ENCODE measurements at regions not wholly inside any gene's neighbourhood (a gene's known extent, or its start where the extent isn't known, plus 50 kb on each side); places are given as distances from the start of the nearest gene placed in this dataset.

DNA sequence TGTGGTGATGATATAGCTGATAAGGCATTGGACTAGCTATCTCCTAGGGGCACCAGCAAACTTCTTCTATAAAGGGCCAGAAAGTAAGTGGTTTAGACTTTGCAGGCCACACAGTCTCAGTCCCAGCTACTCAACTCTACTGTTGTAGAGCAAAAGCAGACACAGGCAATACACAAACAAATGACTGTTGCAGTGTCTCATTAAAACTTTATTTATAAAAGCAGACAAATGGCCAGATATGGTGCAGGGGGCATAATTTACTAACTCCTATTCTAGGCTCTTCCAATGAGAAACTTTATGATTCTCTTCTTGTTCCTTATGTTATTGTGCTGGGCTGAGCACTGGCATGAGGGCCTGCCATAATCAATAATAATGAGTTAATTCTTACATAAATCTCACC lies 176.8 kb upstream of the POU3F1 start:
- no peak overlapping the region for H3K4me3 Mint-ChIP-seq
- H2BK20ac ChIP-seq (ENCODE audit: low read depth, low read length, poor library complexity, severe bottlenecking): no peak overlapping the region
- H2AFZ ChIP-seq (ENCODE audit: low read length): no peak overlapping the region
- H3K9me3 Mint-ChIP-seq: peaks cover 5 to 12% of the 10 kb centered on the region in 2 experiments; a peak in 4 of 5 replicates
- peaks cover 4% of the 10 kb centered on the region for H3K9me3 ChIP-seq (ENCODE audit: control insufficient read depth, low read depth, low read length)
- no peak overlapping the region for H3K56ac ChIP-seq (ENCODE audit: insufficient read length, low read depth, low read length)
- H3K4me1 ChIP-seq (ENCODE audit: insufficient read depth, low read length): peaks cover 14% of the 10 kb centered on the region
- peaks cover 0 to 9% (median 2%) of the 10 kb centered on the region in 3 experiments; a peak in 4 of 7 replicates for H3K36me3 Mint-ChIP-seq (ENCODE audit: insufficient read depth in 1 of 3, low read depth in 3 of 3)
- H2BK15ac ChIP-seq (ENCODE audit: low read depth, low read length): no peak overlapping the region
- H3K18ac ChIP-seq (ENCODE audit: insufficient read length, low read depth, low read length): no peak overlapping the region
- no peaks in the 10 kb centered on the region; the same call in 1 of the 2 replicates for H3K27me3 ChIP-seq (ENCODE audit: insufficient read depth, low read length)
- H3K4me1 Mint-ChIP-seq: peaks cover 45% of the 10 kb centered on the region in 2 experiments
- H4K20me1 ChIP-seq (ENCODE audit: control insufficient read depth, insufficient read depth, insufficient read length): no peaks in the 10 kb centered on the region
- DNase-seq: no peak
- H2BK5ac ChIP-seq (ENCODE audit: insufficient read length, low read length): no peak overlapping the region
- no peak overlapping the region for H4K8ac ChIP-seq (replicated peaks; ENCODE audit: insufficient read length, low read depth, low read length)
- no peak overlapping the region for H3K4me2 ChIP-seq (ENCODE audit: insufficient read depth, insufficient read length, low read length)
- no peak overlapping the region for H3K23ac ChIP-seq (ENCODE audit: insufficient read length, low read depth, low read length)
- no peaks in the 10 kb centered on the region for H3K79me1 ChIP-seq (ENCODE audit: insufficient read depth, low read depth, low read length, poor library complexity, severe bottlenecking)
- no peak overlapping the region for H2BK12ac ChIP-seq (ENCODE audit: insufficient read length, low read depth, low read length)
- H3K79me2 ChIP-seq (ENCODE audit: insufficient read depth, low read length): no peaks in the 10 kb centered on the region
- H3K27me3 Mint-ChIP-seq (ENCODE audit: low read depth): peaks cover 3% of the 10 kb centered on the region; the same call in 1 of the 2 replicates
- H2AK5ac ChIP-seq (ENCODE audit: insufficient read length, low read length): no peak overlapping the region
- no peak overlapping the region for H3T11ph ChIP-seq (ENCODE audit: low read length)
- no peak overlapping the region for H3K14ac ChIP-seq (ENCODE audit: insufficient read depth, low read length)
- no peak overlapping the region for H3K27ac Mint-ChIP-seq
- no peak overlapping the region for H3K4ac ChIP-seq (ENCODE audit: low read depth, low read length)
- no peaks in the 10 kb centered on the region for H3K23me2 ChIP-seq (ENCODE audit: insufficient read length, low read depth, low read length, poor library complexity, severe bottlenecking)
- TF ChIP-seq, protein P1, sequence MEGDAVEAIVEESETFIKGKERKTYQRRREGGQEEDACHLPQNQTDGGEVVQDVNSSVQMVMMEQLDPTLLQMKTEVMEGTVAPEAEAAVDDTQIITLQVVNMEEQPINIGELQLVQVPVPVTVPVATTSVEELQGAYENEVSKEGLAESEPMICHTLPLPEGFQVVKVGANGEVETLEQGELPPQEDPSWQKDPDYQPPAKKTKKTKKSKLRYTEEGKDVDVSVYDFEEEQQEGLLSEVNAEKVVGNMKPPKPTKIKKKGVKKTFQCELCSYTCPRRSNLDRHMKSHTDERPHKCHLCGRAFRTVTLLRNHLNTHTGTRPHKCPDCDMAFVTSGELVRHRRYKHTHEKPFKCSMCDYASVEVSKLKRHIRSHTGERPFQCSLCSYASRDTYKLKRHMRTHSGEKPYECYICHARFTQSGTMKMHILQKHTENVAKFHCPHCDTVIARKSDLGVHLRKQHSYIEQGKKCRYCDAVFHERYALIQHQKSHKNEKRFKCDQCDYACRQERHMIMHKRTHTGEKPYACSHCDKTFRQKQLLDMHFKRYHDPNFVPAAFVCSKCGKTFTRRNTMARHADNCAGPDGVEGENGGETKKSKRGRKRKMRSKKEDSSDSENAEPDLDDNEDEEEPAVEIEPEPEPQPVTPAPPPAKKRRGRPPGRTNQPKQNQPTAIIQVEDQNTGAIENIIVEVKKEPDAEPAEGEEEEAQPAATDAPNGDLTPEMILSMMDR (conservative IDR thresholded peaks at IDR 0.05): no peak
- H4K91ac ChIP-seq (ENCODE audit: insufficient read length, low read depth, low read length): no peak overlapping the region
- no peak overlapping the region for H2BK120ac ChIP-seq (ENCODE audit: low read depth, low read length, poor library complexity, severe bottlenecking)
- H3K27ac ChIP-seq (ENCODE audit: insufficient read length, low read depth, low read length): no peak overlapping the region
- H3K9ac ChIP-seq (ENCODE audit: extremely low read depth, insufficient read length, low read length): no peak overlapping the region
- H4K5ac ChIP-seq (ENCODE audit: insufficient read length, low read depth, low read length): no peak overlapping the region

Data from H9 (cell line).